Mucosa of rectum (tissue), 2 donors: ENCODE measurements at regions not wholly inside any gene's neighbourhood (a gene's known extent, or its start where the extent isn't known, plus 50 kb on each side); places are given as distances from the start of the nearest gene placed in this dataset.

Experiments used
- H3K27ac ChIP-seq, 2 donors: one replicate each; pipeline ENCODE4 v1.7.0; 2013; ENCODE audit warnings: inconsistent platforms in 2 of 2, low read depth in 2 of 2, low read length in 2 of 2
- H3K27me3 ChIP-seq, 2 donors: one replicate each; pipeline ENCODE4 v1.7.0; 2013; ENCODE audit warnings: low read length in 2 of 2; ENCODE audit not compliant: control insufficient read depth in 2 of 2, insufficient read depth in 2 of 2
- H3K36me3 ChIP-seq, 2 donors: one replicate each; pipeline ENCODE4 v1.7.0; 2013; ENCODE audit warnings: low read length in 2 of 2; ENCODE audit not compliant: control insufficient read depth in 2 of 2, insufficient read depth in 2 of 2
- H3K4me1 ChIP-seq, 2 donors: one replicate each; pipeline ENCODE4 v1.7.0; 2013; ENCODE audit warnings: low read length in 2 of 2, mild to moderate bottlenecking in 1 of 2; ENCODE audit not compliant: control insufficient read depth in 2 of 2, insufficient read depth in 2 of 2
- H3K4me3 ChIP-seq, 2 donors: one replicate each; pipeline ENCODE4 v1.7.0; 2013; ENCODE audit warnings: low read length in 2 of 2
- H3K9ac ChIP-seq, 2 donors: one replicate each; pipeline ENCODE4 v1.7.0; 2013; ENCODE audit warnings: low read length in 2 of 2, low read depth in 1 of 2, mild to moderate bottlenecking in 1 of 2
- H3K9me3 ChIP-seq, 2 donors: one replicate each; pipeline ENCODE4 v1.7.0; 2013; ENCODE audit warnings: low read length in 2 of 2; ENCODE audit not compliant: control insufficient read depth in 2 of 2
- donor health status: healthy.
- donor health status: Normal muscosa, but diverticular disease.

- no peaks in the 10 kb centered on the region for H3K9me3 ChIP-seq
- H3K4me3 ChIP-seq, result no peak overlapping the region
- H3K36me3 ChIP-seq, result no peaks in the 10 kb centered on the region
- no peak overlapping the region for H3K9ac ChIP-seq
- H3K27ac ChIP-seq, result no peak overlapping the region
- no peaks in the 10 kb centered on the region for H3K4me1 ChIP-seq
- no peaks in the 10 kb centered on the region for H3K27me3 ChIP-seq
Measured at GRCh38 chr2:83582589-83582988, 876.5 kb downstream of the SUCLG1 start.

GRCh38 chr2:83579507-83579906 is 879.6 kb downstream of the SUCLG1 start:
- no peak overlapping the region for H3K4me3 ChIP-seq
- no peaks in the 10 kb centered on the region for H3K9me3 ChIP-seq
- H3K36me3 ChIP-seq, result no peaks in the 10 kb centered on the region
- H3K4me1 ChIP-seq, result no peaks in the 10 kb centered on the region
- H3K9ac ChIP-seq, result no peak overlapping the region
- no peak overlapping the region for H3K27ac ChIP-seq
- H3K27me3 ChIP-seq, result no peaks in the 10 kb centered on the region

GRCh38 chr2:83578405-83578804 is 880.7 kb downstream of the SUCLG1 start:
- Histone ChIP-seq H3K9ac (no peak overlapping the region), H3K4me1 (no peaks in the 10 kb centered on the region), H3K27me3 (no peaks in the 10 kb centered on the region), H3K9me3 (no peaks in the 10 kb centered on the region), H3K4me3 (no peak overlapping the region), H3K36me3 (no peaks in the 10 kb centered on the region), H3K27ac (no peak overlapping the region)

- Histone ChIP-seq H3K9me3 (no peaks in the 10 kb centered on the region), H3K27me3 (no peaks in the 10 kb centered on the region), H3K36me3 (no peaks in the 10 kb centered on the region), H3K9ac (no peak overlapping the region), H3K27ac (no peak overlapping the region), H3K4me1 (no peaks in the 10 kb centered on the region), H3K4me3 (no peak overlapping the region)
Measured at GRCh38 chr2:83574614-83575013, 884.5 kb downstream of the SUCLG1 start.

- H3K4me3 ChIP-seq, result no peak overlapping the region
- H3K27ac ChIP-seq, result no peak overlapping the region
- no peaks in the 10 kb centered on the region for H3K27me3 ChIP-seq
- no peaks in the 10 kb centered on the region for H3K36me3 ChIP-seq
- H3K4me1 ChIP-seq, result no peaks in the 10 kb centered on the region
- no peak overlapping the region for H3K9ac ChIP-seq
- H3K9me3 ChIP-seq, result no peaks in the 10 kb centered on the region
Measured at GRCh38 chr2:83573060-83573459, 886.0 kb downstream of the SUCLG1 start.

GRCh38 chr2:83572400-83572799 is 886.7 kb downstream of the SUCLG1 start:
- H3K4me1 ChIP-seq, result no peaks in the 10 kb centered on the region
- H3K27me3 ChIP-seq, result no peaks in the 10 kb centered on the region
- H3K27ac ChIP-seq, result no peak overlapping the region
- H3K9ac ChIP-seq, result no peak overlapping the region
- H3K36me3 ChIP-seq, result no peaks in the 10 kb centered on the region
- no peaks in the 10 kb centered on the region for H3K9me3 ChIP-seq
- no peak overlapping the region for H3K4me3 ChIP-seq

- Histone ChIP-seq H3K27me3 (no peaks in the 10 kb centered on the region), H3K9ac (no peak overlapping the region)
Measured at GRCh38 chr2:83567551-83567950, 891.5 kb downstream of the SUCLG1 start.

GRCh38 chr2:83565626-83566025 is 893.5 kb downstream of the SUCLG1 start:
- Histone ChIP-seq H3K27ac (no peak overlapping the region), H3K4me3 (no peak overlapping the region), H3K36me3 (no peaks in the 10 kb centered on the region), H3K9me3 (no peaks in the 10 kb centered on the region), H3K4me1 (no peaks in the 10 kb centered on the region), H3K9ac (no peak overlapping the region), H3K27me3 (no peaks in the 10 kb centered on the region)

More at GRCh38 chr2:83567551-83567950, 891.5 kb downstream of the SUCLG1 start:
- no peak overlapping the region for H3K4me3 ChIP-seq
- no peaks in the 10 kb centered on the region for H3K36me3 ChIP-seq
- no peaks in the 10 kb centered on the region for H3K9me3 ChIP-seq
- H3K27ac ChIP-seq, result no peak overlapping the region
- no peaks in the 10 kb centered on the region for H3K4me1 ChIP-seq

- Histone ChIP-seq H3K27me3 (no peaks in the 10 kb centered on the region), H3K4me1 (no peaks in the 10 kb centered on the region), H3K9me3 (no peaks in the 10 kb centered on the region), H3K36me3 (no peaks in the 10 kb centered on the region), H3K9ac (no peak overlapping the region), H3K27ac (no peak overlapping the region), H3K4me3 (no peak overlapping the region)
Measured at GRCh38 chr2:83565181-83565580, 893.9 kb downstream of the SUCLG1 start.

- Histone ChIP-seq H3K9me3 (no peaks in the 10 kb centered on the region), H3K4me1 (no peaks in the 10 kb centered on the region), H3K27ac (no peak overlapping the region), H3K27me3 (no peaks in the 10 kb centered on the region), H3K4me3 (no peak overlapping the region), H3K36me3 (no peaks in the 10 kb centered on the region), H3K9ac (no peak overlapping the region)
Measured at GRCh38 chr2:83561592-83561991, 897.5 kb downstream of the SUCLG1 start.

- Histone ChIP-seq H3K27ac (no peak overlapping the region), H3K36me3 (no peaks in the 10 kb centered on the region), H3K9ac (no peak overlapping the region)
Measured at GRCh38 chr2:83536556-83536955, 922.5 kb downstream of the SUCLG1 start.

More at GRCh38 chr2:83536556-83536955, 922.5 kb downstream of the SUCLG1 start:
- H3K4me1 ChIP-seq, result no peaks in the 10 kb centered on the region
- H3K4me3 ChIP-seq, result no peak overlapping the region
- H3K9me3 ChIP-seq, result no peaks in the 10 kb centered on the region
- H3K27me3 ChIP-seq, result no peaks in the 10 kb centered on the region
